Stimulated activated CD4-positive, alpha-beta T cell treated with anti-CD3 and anti-CD28 coated beads, Interleukin-2, amount 100 ng/mL, for 48 hours (primary cell): ENCODE measurements at regions not wholly inside any gene's neighbourhood (a gene's known extent, or its start where the extent isn't known, plus 50 kb on each side); places are given as distances from the start of the nearest gene placed in this dataset.
"Not testable (repeated sequence)": the region's sequence is repeated elsewhere in the genome, so short reads cannot be mapped to it uniquely, and the experiment has no call there.

Source experiments
- DNase-seq, 2 donors: peaks; one replicate each; pipeline ENCODE4 v3.0.0-alpha.2; 2020

DNA sequence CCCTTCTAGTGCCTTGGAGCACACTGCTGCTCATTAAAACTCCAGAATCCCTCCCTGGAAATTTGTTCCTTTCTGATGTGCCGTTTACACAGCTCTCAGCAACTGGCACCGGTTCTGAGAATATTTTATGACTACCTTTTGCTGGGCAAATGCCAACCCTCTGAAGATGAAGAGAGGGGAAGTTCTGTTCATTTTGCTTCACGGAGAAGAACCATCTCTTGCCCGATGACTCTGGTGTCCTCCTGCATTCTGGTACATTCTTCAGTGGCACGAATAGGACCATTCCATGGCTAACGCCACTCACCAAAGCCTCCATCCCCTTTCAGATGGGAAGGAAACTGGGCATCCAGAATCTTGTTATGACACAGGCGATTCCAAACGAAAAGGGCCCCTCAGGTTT, 96.2 kb upstream of the SIM2 start:
- DNase-seq = no peak

- DNase-seq = no peak
Observed at GRCh38 chr21:36603221-36603620, 95.7 kb upstream of the SIM2 start.

GRCh38 chr21:36605426-36605825, 93.5 kb upstream of the SIM2 start:
- no peak for DNase-seq

- DNase-seq = no peak
Observed at GRCh38 chr21:36606287-36606982, 92.5 kb upstream of the SIM2 start.

DNA sequence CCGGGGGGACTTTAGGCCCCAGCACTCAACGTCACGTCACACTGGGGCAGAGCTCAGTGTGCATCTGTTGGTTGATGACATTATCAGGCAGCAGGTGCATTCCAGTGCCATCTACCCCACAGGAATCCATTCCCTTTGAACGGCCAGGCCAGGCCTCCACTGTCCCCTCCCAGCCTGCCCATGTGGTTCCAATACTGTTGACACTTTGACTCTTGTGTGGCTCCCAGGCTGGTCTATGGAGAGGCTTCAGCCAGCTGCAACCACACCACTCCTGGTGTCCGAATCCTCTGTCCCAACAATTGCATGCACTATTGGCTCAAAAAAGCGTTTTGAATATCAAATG, 92.0 kb upstream of the SIM2 start:
- no peak for DNase-seq

GRCh38 chr21:36608041-36608896, 90.6 kb upstream of the SIM2 start:
- DNase-seq = no peak

GRCh38 chr21:36608897-36609225, 90.1 kb upstream of the SIM2 start:
- DNase-seq = no peak

GRCh38 chr21:36609654-36610053, 89.3 kb upstream of the SIM2 start:
- no peak for DNase-seq

DNA sequence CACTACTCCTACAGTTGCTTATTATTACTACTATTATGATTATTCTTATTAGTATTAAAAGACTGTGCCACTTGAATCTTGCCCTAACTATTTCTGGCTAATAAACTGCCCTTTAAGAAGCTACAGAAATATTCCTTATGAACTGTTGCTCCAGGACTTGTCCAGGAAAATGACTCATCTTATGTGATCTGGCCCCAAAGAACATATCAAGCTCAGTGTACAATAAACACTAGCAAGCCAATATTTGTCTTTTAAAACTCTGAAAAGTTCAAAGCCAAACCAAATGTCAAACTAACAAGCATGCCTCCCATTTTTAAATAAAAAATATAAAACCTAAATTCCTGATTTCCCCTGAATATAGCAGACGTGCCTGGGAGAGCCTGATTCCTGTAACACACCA, 88.7 kb upstream of the SIM2 start:
- no peak for DNase-seq

- no peak for DNase-seq
Observed at GRCh38 chr21:36610935-36611334, 88.0 kb upstream of the SIM2 start.

DNA sequence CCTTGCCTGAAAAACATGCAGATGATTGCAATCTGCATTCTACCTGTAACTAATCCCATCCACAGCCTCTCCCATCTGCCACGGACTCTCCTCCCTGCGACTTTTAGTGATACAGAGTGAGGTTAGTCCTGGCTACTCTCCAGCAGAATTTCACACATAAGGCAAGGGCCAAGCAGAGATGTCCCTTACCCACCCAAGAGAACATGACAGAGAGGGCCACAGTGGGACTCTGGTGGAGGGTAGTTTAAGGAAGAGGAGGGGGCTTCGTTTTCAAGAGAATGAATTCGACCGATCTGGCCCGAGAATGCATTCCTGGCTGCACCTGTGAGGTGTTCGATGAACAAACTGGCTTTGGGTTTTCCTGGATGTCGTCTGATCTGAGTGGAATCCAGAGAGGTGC, 87.5 kb upstream of the SIM2 start:
- DNase-seq = no peak

- DNase-seq = no peak
Observed at GRCh38 chr21:36613059-36613458, 85.9 kb upstream of the SIM2 start.

- no peak for DNase-seq
Observed at GRCh38 chr21:36613554-36613953, 85.4 kb upstream of the SIM2 start.

GRCh38 chr21:36615274-36615964, 83.5 kb upstream of the SIM2 start:
- DNase-seq = no peak

DNA sequence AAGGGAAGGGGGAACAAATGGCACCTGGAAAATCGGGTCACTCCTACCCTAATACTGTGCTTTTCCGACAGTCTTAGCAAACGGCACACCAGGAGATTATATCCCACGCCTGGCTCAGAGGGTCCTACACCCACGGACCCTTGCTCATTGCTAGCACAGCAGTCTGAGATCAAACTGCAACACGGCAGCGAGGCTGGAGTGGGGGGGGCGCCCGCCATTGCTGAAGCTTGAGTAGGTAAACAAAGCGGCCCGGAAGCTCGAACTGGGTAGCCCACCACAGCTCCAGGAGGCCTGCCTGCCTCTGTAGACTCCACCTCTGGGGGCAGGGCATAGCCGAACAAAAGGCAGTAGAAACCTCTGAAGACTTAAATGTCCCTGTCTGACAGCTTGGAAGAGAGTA, 82.1 kb upstream of the SIM2 start:
- DNase-seq = not testable (repeated sequence)

GRCh38 chr21:36621794-36622193, 77.1 kb upstream of the SIM2 start:
- not testable (repeated sequence) for DNase-seq

DNA sequence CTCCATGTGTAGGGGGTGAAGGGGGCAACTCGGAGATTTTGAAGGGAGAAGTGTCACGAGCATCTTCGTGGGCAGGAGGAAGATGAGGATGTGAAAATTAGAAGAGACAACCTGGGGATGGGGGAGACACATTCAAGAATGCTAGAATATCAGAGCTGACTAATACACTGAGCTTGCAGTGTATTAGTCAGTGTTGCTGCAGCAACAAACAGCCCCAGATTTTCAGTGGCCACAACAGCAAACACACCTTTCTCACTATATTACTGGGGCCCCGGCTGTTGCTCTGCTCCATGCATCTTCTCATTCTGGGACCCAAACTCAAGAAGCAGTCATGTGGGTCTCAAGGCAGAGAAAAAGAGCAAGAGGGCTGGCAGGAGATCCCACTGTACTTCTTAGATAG, 74.8 kb upstream of the SIM2 start:
- no peak for DNase-seq

DNA sequence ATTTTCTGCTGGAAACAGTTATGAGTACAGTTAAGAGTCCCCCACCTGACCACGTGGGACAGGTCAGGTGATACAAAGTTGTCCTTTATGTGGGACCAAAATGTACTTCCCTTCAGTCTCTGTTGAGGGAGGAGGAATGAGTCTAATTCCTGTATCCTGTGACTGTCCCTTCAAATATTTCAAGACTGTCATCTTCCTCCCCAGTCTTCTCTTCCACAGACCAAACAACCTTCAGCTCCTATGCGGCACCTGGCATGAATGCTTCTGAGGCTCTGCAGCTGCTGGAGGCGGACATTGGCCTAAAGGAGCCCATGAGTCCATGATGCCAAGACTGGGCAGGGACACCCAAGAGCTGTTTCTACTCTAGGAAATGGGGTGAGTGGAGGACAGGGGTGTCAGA, 72.1 kb upstream of the SIM2 start:
- no peak for DNase-seq

DNA sequence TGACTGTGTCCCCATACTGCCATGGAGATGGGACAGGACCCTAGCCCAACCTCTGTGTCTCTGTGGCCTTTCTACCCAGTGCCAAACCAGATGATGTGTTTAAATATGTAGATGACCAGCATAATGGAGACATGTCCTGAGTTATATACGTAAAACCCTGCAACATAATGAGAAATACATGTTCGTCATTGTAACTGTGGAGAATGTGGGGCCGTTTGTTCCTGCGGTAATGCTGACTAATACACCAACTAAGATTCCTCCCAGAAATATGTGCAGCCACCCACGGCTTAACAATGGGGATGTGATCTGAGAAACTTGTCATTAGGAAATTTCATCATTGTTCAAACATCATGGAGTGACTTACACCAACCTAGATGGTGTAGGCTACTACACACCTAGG, 71.7 kb upstream of the SIM2 start:
- no peak for DNase-seq

DNA sequence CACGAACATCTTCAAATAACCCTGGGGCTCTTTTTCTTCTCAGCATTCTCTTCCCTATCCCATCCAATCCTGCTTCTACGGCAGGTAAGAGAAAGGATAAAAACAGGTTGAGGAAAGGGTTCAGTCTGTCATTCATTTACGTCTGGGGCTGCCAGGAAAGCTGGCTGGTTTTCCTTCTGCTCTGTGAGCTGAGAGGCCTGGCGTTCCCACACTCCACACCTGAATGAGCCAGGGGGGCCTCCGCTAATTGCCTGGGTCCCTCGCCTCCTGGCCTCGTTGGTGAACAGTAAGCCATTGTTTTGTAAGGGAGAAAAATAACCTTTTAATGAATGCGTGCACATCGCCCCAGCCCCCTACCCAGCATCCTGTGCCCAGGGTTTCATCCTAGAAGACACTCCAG, 70.8 kb upstream of the SIM2 start:
- no peak for DNase-seq

GRCh38 chr21:36628761-36629460, 70.0 kb upstream of the SIM2 start:
- DNase-seq = no peak

DNA sequence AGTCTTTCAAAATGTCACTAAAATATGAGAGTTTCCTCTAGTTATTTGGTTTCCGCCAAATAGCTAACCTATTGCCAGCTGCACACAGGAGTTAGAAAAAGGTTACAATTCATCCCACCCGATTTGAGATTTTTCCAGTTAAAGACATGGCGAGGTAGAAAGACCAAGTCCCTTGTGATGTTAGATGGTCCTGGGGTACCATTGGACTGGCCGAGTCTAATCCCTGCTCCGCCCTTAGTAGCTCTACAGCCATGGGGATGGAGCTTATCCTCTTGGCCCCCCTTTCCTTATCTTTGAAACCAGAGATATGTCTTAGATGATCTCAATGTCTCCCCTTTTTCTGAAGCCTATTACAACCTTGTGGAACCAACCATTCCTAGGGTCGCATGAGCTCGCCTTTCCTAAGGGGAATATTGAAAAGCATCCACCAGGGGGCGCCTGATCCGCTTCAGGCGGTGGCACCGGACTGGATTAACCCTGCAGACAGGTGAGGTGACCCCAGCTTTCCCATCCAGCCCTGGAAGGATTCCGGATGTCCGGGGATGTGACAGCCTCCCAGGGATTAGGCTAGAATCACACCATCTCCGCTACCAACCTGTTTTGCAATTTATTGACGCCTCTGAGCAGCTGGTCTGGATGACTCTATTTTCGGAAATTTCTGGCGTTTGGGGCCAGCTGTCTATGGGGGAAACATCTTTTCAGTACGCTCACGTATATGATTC, 68.3 kb upstream of the SIM2 start:
- peak; percentile 73 for DNase-seq

GRCh38 chr21:36636016-36636415, 62.9 kb upstream of the SIM2 start:
- no peak for DNase-seq
